ENCODE measurements at regions not wholly inside any gene's neighbourhood (a gene's known extent, or its start where the extent isn't known, plus 50 kb on each side); places are given as distances from the start of the nearest gene placed in this dataset.

- TF ChIP-seq CTCF (IDR thresholded peaks at IDR 0.05; ENCODE audit: low read depth, low read length, poor library complexity, severe bottlenecking): no peak
- TF ChIP-seq EZH2phosphoT487 (IDR thresholded peaks at IDR 0.05; ENCODE audit: borderline replicate concordance, low read length): no peak
These were observed 84.5 kb upstream of the RBBP8 start for GRCh38 chr18:22848615-22849014.

All from DOHH2 (cell line).